Thoracic aorta (tissue), 2 donors: ENCODE measurements at regions not wholly inside any gene's neighbourhood (a gene's known extent, or its start where the extent isn't known, plus 50 kb on each side); places are given as distances from the start of the nearest gene placed in this dataset.

ENCODE experiments used
- ATAC-seq: fragments of 150-250 bp; one replicate; pipeline ENCODE4 v1.8.0; 2017; ENCODE audit warnings: low read depth; ENCODE audit not compliant: insufficient number of reproducible peaks, low FRiP score
- DNase-seq: peaks from one replicate; pipeline ENCODE4 v3.0.0-alpha.2; 2020; ENCODE audit warnings: low spot score
- H3K27ac ChIP-seq, 2 donors: fragments of 200-600 bp; sonication (generic); 1 replicate in 1 of 2; 2 replicates in 1 of 2; pipeline ENCODE4 v1.5.1; 2016; ENCODE audit warnings: mild to moderate bottlenecking in 2 of 2, moderate library complexity in 2 of 2
- H3K27me3 ChIP-seq: fragments of 200-600 bp; sonication (generic); replicated peaks from 2 replicates; pipeline ENCODE4 v1.6.0; 2016; ENCODE audit warnings: mild to moderate bottlenecking; ENCODE audit not compliant: insufficient read depth
- H3K36me3 ChIP-seq: fragments of 200-600 bp; sonication (generic); one replicate; pipeline ENCODE4 v1.5.1; 2016
- H3K4me1 ChIP-seq, 2 donors: fragments of 200-600 bp; sonication (generic); 1 replicate in 1 of 2; 2 replicates in 1 of 2; pipeline versions ENCODE4 v1.5.1 to v1.6.0; 2016; ENCODE audit warnings: low read depth in 2 of 2, mild to moderate bottlenecking in 1 of 2; ENCODE audit not compliant: control insufficient read depth in 1 of 2
- H3K4me3 ChIP-seq: fragments of 200-600 bp; sonication (generic); 2 replicates; pipeline ENCODE4 v1.5.1; 2016; ENCODE audit warnings: mild to moderate bottlenecking
- H3K9me3 ChIP-seq: fragments of 200-600 bp; sonication (generic); 2 replicates; pipeline ENCODE4 v1.5.1; 2016
- CTCF ChIP-seq: fragments of 200-600 bp; sonication (generic); IDR thresholded peaks from one replicate; pipeline ENCODE4 v1.5.1; 2019; ENCODE audit warnings: antibody characterized with exemption

- no peak for DNase-seq
- no peaks in the 10 kb centered on the region for H3K4me1 ChIP-seq
Observed at GRCh38 chr10:64376167-64376566, 855.0 kb downstream of the REEP3 start.

GRCh38 chr10:64379898-64380297, 858.7 kb downstream of the REEP3 start:
- Histone ChIP-seq H3K4me3 (no peak overlapping the region), H3K9me3 (no peaks in the 10 kb centered on the region), H3K36me3 (no peaks in the 10 kb centered on the region), H3K27ac (no peak overlapping the region), H3K4me1 (no peaks in the 10 kb centered on the region), H3K27me3 (no peaks in the 10 kb centered on the region)
- DNase-seq (no peak), ATAC-seq (no peak)
- no peak for TF ChIP-seq CTCF

More at GRCh38 chr10:64376167-64376566, 855.0 kb downstream of the REEP3 start:
- Histone ChIP-seq H3K27ac (no peak overlapping the region), H3K4me3 (no peak overlapping the region), H3K27me3 (no peaks in the 10 kb centered on the region), H3K9me3 (no peaks in the 10 kb centered on the region), H3K36me3 (no peaks in the 10 kb centered on the region)
- TF ChIP-seq CTCF, result no peak
- ATAC-seq, result no peak

- Histone ChIP-seq H3K27ac (no peak overlapping the region), H3K27me3 (no peaks in the 10 kb centered on the region), H3K4me1 (no peaks in the 10 kb centered on the region), H3K36me3 (no peaks in the 10 kb centered on the region), H3K9me3 (no peaks in the 10 kb centered on the region), H3K4me3 (no peak overlapping the region)
- ATAC-seq (no peak), DNase-seq (no peak)
- TF ChIP-seq CTCF, result no peak
Observed at GRCh38 chr10:64385355-64385754, 864.2 kb downstream of the REEP3 start.

GRCh38 chr10:64394744-64395143, 873.5 kb downstream of the REEP3 start:
- no peak for TF ChIP-seq CTCF
- DNase-seq (no peak), ATAC-seq (no peak)
- Histone ChIP-seq H3K4me3 (no peak overlapping the region), H3K27me3 (no peaks in the 10 kb centered on the region), H3K27ac (no peak overlapping the region), H3K9me3 (no peaks in the 10 kb centered on the region), H3K4me1 (peaks cover 0 to 3% of the 10 kb centered on the region in 2 donors), H3K36me3 (no peaks in the 10 kb centered on the region)

- Histone ChIP-seq H3K4me1 (peaks cover 0 to 3% of the 10 kb centered on the region in 2 donors), H3K36me3 (no peaks in the 10 kb centered on the region), H3K27me3 (no peaks in the 10 kb centered on the region), H3K4me3 (no peak overlapping the region), H3K27ac (no peak overlapping the region), H3K9me3 (no peaks in the 10 kb centered on the region)
- TF ChIP-seq CTCF, result no peak
- DNase-seq (no peak), ATAC-seq (no peak)
Observed at GRCh38 chr10:64396105-64396708, 875.0 kb downstream of the REEP3 start.
